ENCODE measurements at regions not wholly inside any gene's neighbourhood (a gene's known extent, or its start where the extent isn't known, plus 50 kb on each side); places are given as distances from the start of the nearest gene placed in this dataset.

DNA sequence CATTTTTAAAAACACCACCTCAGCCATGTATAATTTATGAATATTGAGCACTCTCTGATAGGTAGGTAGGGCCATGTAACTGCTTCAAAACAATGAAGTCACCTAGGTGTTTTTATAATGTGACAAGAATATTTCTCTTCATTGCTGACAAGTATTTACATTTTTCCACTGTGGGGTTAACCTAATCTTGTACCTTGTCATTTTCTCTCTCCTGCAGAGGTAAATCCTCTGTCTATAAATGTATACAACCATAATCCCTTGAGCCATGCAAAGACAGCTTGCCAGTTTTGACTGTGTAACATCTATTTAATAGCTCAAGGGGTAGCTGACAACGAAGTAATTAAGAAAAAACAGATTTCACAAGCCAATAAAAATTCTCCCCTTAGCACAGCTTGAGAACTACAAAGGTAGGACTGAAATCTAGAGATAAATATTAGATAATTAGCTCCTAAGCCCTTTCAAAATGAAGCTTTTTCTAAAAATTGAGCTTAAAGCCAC is 137.6 kb upstream of the POGK start:
- DNase-seq (ENCODE audit: low spot score), result no peak
- TF ChIP-seq, protein P1, sequence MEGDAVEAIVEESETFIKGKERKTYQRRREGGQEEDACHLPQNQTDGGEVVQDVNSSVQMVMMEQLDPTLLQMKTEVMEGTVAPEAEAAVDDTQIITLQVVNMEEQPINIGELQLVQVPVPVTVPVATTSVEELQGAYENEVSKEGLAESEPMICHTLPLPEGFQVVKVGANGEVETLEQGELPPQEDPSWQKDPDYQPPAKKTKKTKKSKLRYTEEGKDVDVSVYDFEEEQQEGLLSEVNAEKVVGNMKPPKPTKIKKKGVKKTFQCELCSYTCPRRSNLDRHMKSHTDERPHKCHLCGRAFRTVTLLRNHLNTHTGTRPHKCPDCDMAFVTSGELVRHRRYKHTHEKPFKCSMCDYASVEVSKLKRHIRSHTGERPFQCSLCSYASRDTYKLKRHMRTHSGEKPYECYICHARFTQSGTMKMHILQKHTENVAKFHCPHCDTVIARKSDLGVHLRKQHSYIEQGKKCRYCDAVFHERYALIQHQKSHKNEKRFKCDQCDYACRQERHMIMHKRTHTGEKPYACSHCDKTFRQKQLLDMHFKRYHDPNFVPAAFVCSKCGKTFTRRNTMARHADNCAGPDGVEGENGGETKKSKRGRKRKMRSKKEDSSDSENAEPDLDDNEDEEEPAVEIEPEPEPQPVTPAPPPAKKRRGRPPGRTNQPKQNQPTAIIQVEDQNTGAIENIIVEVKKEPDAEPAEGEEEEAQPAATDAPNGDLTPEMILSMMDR (IDR thresholded peaks at IDR 0.05), result no peak
- ATAC-seq (ENCODE audit: low FRiP score), result no peak

DNA sequence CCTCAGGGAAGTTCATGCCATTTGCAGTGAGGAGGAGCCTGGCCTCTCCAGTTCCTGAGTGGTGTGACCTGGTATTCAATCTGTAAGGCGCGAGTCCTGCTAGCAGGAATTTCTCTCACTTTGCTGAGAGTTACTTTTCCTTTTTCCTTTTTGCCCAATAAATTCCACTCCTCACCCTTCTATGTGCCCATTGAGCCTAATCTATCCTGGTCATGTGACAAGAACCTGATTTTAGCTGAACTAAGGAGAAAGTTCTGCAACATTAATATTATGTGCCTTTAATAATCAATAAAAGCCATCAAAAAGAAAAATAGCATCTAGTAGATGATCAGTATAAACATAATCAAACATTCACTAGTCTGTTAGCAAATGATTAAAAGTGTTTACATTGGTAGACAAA is 136.1 kb upstream of the POGK start:
- TF ChIP-seq, protein P1 (IDR thresholded peaks at IDR 0.05), result no peak
- ATAC-seq (ENCODE audit: low FRiP score) (no peak), DNase-seq (ENCODE audit: low spot score) (no peak)

DNA sequence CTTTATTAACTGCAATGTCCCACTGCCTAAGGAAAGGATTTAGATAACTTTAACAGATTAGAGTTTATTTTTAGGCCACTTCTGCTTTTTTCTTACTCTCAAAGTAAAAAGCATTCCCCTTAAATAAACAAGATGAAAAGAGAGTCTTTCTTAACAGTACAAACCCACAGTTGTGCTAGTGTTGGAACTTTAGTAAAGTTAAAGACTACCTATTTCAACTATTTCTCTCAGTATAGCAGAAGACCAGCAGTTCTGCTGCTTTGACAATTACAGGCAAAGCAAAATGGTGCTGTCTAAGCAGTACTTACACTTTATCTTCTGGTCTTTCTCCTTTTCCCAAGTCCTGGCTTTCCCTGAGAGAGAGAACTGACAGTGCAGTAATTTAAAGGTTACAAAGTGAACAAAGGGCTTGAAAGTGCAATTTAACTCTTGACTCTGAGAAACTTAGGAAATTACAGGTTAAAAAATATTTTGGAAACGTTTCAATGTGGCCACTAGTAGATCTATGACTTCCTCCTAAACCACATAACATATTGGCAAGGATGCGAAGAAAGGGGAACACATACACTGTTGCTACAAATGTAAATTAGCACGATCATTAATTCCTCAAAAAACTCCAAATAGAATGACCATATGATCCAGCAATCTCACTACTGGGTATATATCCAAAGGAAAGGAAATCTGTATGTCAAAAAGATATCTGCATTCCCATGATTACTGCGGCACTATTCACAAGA is 135.4 kb upstream of the POGK start:
- ATAC-seq (ENCODE audit: low FRiP score) (no peak), DNase-seq (ENCODE audit: low spot score) (no peak)
- TF ChIP-seq, protein P1 (IDR thresholded peaks at IDR 0.05), result no peak

DNA sequence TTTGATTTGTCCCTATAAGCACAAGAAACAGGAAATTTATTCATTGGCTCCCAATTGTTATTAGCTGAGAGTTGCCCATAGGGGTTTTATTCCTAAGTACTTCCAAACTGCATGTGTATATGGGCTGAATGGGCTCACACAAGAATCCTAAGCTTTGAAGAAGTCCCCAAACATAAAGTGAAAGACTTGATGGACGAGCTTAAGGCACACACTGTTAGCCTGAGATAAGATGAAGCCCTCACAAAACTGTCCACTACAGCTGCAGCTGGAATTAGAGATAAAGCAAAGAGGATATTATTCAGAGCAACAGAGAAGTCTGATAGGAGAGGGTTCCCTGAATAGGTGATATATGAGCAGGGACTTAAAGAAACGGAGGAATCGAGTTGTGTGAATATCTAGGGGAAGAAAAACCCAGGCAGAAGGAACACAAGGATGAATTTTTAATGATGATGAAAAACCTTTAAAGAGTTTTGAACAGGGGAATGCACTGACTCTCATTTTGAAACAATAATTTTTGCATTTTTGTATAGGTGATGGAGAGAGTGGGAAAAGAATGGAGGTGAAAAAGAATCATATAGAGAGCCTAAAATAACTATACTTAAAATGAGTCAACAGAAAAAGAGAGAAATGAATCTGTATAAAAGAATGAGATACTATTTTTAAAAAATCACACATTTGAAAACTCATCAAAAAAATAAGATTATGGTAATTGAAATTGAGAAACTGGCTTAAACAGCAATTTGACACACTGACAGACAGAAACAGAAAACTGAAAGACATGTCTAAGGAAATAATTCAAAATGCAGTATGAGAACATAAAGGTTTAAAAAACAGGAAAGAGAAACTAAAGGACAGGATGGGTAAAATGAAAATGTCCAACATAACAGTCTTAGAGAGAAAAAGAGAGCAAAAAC is 133.6 kb upstream of the POGK start:
- no peak for DNase-seq (ENCODE audit: low spot score)
- ATAC-seq (ENCODE audit: low FRiP score), result no peak
- TF ChIP-seq, protein P1 (IDR thresholded peaks at IDR 0.05), result no peak

DNA sequence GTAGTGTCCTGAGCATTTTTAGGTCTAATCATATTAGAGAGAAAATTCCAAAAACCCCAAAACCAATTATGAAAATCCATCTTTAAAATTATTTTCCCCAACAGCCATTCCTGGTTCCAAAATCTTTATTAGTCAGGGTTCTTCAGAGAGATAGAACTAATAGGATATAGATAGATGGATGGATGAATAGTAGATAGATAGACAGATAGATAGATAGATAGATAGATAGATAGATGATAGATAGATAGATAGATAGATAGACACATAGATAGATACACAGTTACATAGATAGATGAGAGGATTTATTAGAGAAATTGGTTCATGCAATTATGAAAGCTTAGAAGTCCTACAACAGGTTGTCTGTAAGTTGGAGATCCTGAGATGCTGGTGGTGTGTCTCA is 122.7 kb upstream of the POGK start:
- no peak for DNase-seq (ENCODE audit: low spot score)
- no peak for ATAC-seq (ENCODE audit: low FRiP score)
- TF ChIP-seq, protein P1 (IDR thresholded peaks at IDR 0.05), result no peak

DNA sequence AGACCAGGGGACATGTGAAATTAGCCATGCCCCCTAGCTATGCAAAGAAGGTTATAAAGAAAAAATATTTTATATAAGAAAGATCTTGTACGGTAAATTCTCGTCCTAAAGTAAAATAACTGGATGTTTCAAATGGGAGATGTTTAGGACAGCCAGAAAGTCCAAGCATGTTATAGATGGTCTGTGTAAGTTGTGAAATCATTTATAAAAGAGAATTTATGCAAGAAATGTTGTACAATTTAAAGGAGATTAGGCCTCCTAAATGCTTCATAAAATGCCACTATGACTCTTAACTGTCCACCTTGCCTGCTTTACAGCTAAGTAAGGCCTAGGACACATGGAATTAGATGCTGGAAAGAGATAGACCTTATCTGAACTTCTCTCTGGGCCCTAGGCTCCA is 118.1 kb upstream of the POGK start:
- ATAC-seq (ENCODE audit: low FRiP score) (no peak), DNase-seq (ENCODE audit: low spot score) (no peak)
- TF ChIP-seq, protein P1 (IDR thresholded peaks at IDR 0.05), result no peak

Data from omental fat pad (tissue), 3 donors.